OCI-LY7 (cell line): ENCODE measurements at regions not wholly inside any gene's neighbourhood (a gene's known extent, or its start where the extent isn't known, plus 50 kb on each side); places are given as distances from the start of the nearest gene placed in this dataset.

Source experiments
- BruUV-seq: library from RNA; stranded (reverse); fragments of 400-500 nt; replicated peaks from 2 replicates; lab custom pipeline; 2021; lab: Mats Ljungman, UMichigan
- CTCF ChIA-PET: fragments of 300-600 bp; sonication (Branson Sonifier 250); formaldehyde crosslinking; loops from one replicate; lab custom pipeline; 2022; ENCODE audit warnings: antibody characterized with exemption; ENCODE audit not compliant: unreplicated experiment; lab: Charles Lee
- POLR2A ChIA-PET: fragments of 300-600 bp; sonication (Branson Sonifier 250); formaldehyde crosslinking; loops from one replicate; lab custom pipeline; 2022; ENCODE audit warnings: antibody characterized with exemption; lab: Charles Lee
- DNase-seq: peaks from one replicate; pipeline ENCODE4 v3.0.0-alpha.2; 2015; ENCODE audit warnings: low spot score
- H2AFZ ChIP-seq: fragments of 200-600 bp; sonication (generic), shearing (Covaris generic); 2 replicates; pipeline ENCODE4 v1.6.1; 2014; ENCODE audit warnings: mild to moderate bottlenecking, antibody characterized with exemption, low read length, moderate library complexity
- H3K27ac ChIP-seq: fragments of 200-600 bp; sonication (generic); 2 replicates; pipeline ENCODE4 v1.5.1; 2014; ENCODE audit warnings: mixed run types, low read depth, mild to moderate bottlenecking, moderate library complexity, low read length, inconsistent platforms; ENCODE audit not compliant: poor library complexity, severe bottlenecking
- H3K36me3 ChIP-seq: fragments of 200-600 bp; sonication (generic); 2 replicates; pipeline ENCODE4 v1.6.1; 2014; ENCODE audit warnings: mild to moderate bottlenecking, antibody characterized with exemption, low read length, moderate library complexity, mixed read lengths; ENCODE audit not compliant: insufficient read depth
- H3K4me1 ChIP-seq: fragments of 200-600 bp; sonication (generic); 2 replicates; pipeline ENCODE4 v1.5.1; 2014; ENCODE audit warnings: mild to moderate bottlenecking, low read length; ENCODE audit not compliant: insufficient read depth, poor library complexity, severe bottlenecking
- H3K4me2 ChIP-seq: fragments of 200-600 bp; sonication (generic); 2 replicates; pipeline ENCODE4 v1.6.1; 2014; ENCODE audit warnings: mild to moderate bottlenecking, low read length
- H3K4me3 ChIP-seq: fragments of 200-600 bp; sonication (generic); 2 replicates; pipeline ENCODE4 v1.5.1; 2014; ENCODE audit warnings: mild to moderate bottlenecking, low read depth, low read length; ENCODE audit not compliant: poor library complexity, severe bottlenecking
- H3K79me2 ChIP-seq: fragments of 200-600 bp; sonication (generic); 2 replicates; pipeline ENCODE4 v1.6.1; 2016; ENCODE audit warnings: low read depth, mild to moderate bottlenecking, low read length, moderate library complexity, mixed read lengths; ENCODE audit not compliant: insufficient read depth
- H3K9me2 ChIP-seq: fragments of 200-600 bp; sonication (generic); 2 replicates; pipeline ENCODE4 v1.6.1; 2016; ENCODE audit warnings: mild to moderate bottlenecking, low read length, mixed read lengths; ENCODE audit not compliant: insufficient read depth
- H3K9me3 ChIP-seq: fragments of 200-600 bp; sonication (generic); 2 replicates; pipeline ENCODE4 v1.6.1; 2014; ENCODE audit warnings: mild to moderate bottlenecking, mixed run types, low read length, mixed read lengths
- H4K20me1 ChIP-seq: fragments of 200-600 bp; sonication (generic); 2 replicates; pipeline ENCODE4 v1.6.1; 2014; ENCODE audit warnings: mild to moderate bottlenecking, antibody characterized with exemption, low read length, moderate library complexity, mixed read lengths; ENCODE audit not compliant: insufficient read depth
- CTCF ChIP-seq: fragments of 200-600 bp; sonication (generic); conservative IDR thresholded peaks from 2 replicates; pipeline ENCODE4 v1.5.1; 2014; ENCODE audit warnings: mild to moderate bottlenecking, antibody characterized with exemption, low read length, moderate library complexity, mixed read lengths
- EZH2phosphoT487 ChIP-seq: fragments of 200-600 bp; sonication (generic); IDR thresholded peaks from 2 replicates; pipeline ENCODE4 v1.6.1; 2018; ENCODE audit warnings: low read depth, borderline replicate concordance, mild to moderate bottlenecking, mixed run types, antibody characterized with exemption, low read length, moderate library complexity, mixed read lengths
- intact Hi-C: fragments of 100-400 bp; cut with micrococcal nuclease; formaldehyde crosslinking; loops from one replicate; pipeline ENCODE4 v1.10.0; 2022; ENCODE audit not compliant: unreplicated experiment

GRCh38 chr1:14009582-14009981 is 309.6 kb downstream of the PRDM2 start:
- ChIA-PET CTCF (no interaction called here), POLR2A (no interaction called here)
- no peaks in the 10 kb centered on the region for H3K9me3 ChIP-seq
- no peaks in the 10 kb centered on the region for H3K79me2 ChIP-seq
- H3K4me1 ChIP-seq, result peaks cover 3% of the 10 kb centered on the region
- H3K4me3 ChIP-seq, result no peak overlapping the region
- DNase-seq, result no peak
- H3K9me2 ChIP-seq, result no peaks in the 10 kb centered on the region
- TF ChIP-seq CTCF (no peak), EZH2phosphoT487 (no peak)
- H2AFZ ChIP-seq, result no peak overlapping the region
- H4K20me1 ChIP-seq, result no peaks in the 10 kb centered on the region
- H3K27ac ChIP-seq, result no peak overlapping the region
- intact Hi-C loops, result no loop called here
- H3K4me2 ChIP-seq, result no peak overlapping the region
- no TSS peak for BruUV-seq
- H3K36me3 ChIP-seq, result no peaks in the 10 kb centered on the region

- intact Hi-C loops, result no loop called here
- Histone ChIP-seq H3K4me1 (peaks cover 3% of the 10 kb centered on the region), H2AFZ (no peak overlapping the region), H3K79me2 (no peaks in the 10 kb centered on the region), H3K4me2 (no peak overlapping the region), H3K9me3 (no peaks in the 10 kb centered on the region), H3K27ac (no peak overlapping the region), H3K36me3 (no peaks in the 10 kb centered on the region), H3K4me3 (no peak overlapping the region), H3K9me2 (no peaks in the 10 kb centered on the region), H4K20me1 (no peaks in the 10 kb centered on the region)
- ChIA-PET POLR2A (no interaction called here), CTCF (no interaction called here)
- DNase-seq, result no peak
- no TSS peak for BruUV-seq
- TF ChIP-seq CTCF, result no peak
- no peak for TF ChIP-seq EZH2phosphoT487
Observed at GRCh38 chr1:14010476-14010875, 310.5 kb downstream of the PRDM2 start.

GRCh38 chr1:14011132-14011531 is 311.1 kb downstream of the PRDM2 start:
- no peak overlapping the region for H3K4me3 ChIP-seq
- no peak overlapping the region for H3K4me2 ChIP-seq
- H3K9me2 ChIP-seq, result no peaks in the 10 kb centered on the region
- H3K36me3 ChIP-seq, result no peaks in the 10 kb centered on the region
- H3K79me2 ChIP-seq, result no peaks in the 10 kb centered on the region
- H2AFZ ChIP-seq, result no peak overlapping the region
- peaks cover 3% of the 10 kb centered on the region for H3K4me1 ChIP-seq
- CTCF ChIA-PET, result no interaction called here
- H3K27ac ChIP-seq, result no peak overlapping the region
- POLR2A ChIA-PET, result no interaction called here
- no TSS peak for BruUV-seq
- H3K9me3 ChIP-seq, result no peaks in the 10 kb centered on the region
- no peaks in the 10 kb centered on the region for H4K20me1 ChIP-seq
- DNase-seq, result no peak
- intact Hi-C loops, result no loop called here
- TF ChIP-seq EZH2phosphoT487 (no peak), CTCF (no peak)
